Activated CD4-positive, alpha-beta T cell treated with anti-CD3 and anti-CD28 coated beads, Interleukin-2, amount 10 ng/mL, durations not matched to agents 7 days and 5 days (primary cell): ENCODE measurements at regions not wholly inside any gene's neighbourhood (a gene's known extent, or its start where the extent isn't known, plus 50 kb on each side); places are given as distances from the start of the nearest gene placed in this dataset.
A peak's percentile ranks its signal among the peaks of the same experiment; 100 is the strongest.

Source experiments
- CTCF ChIA-PET: fragments of 350-600 bp; sonication (Branson Sonifier 250); formaldehyde crosslinking; loops from one replicate; lab custom pipeline; 2021; ENCODE audit warnings: antibody characterized with exemption; lab: Charles Lee
- POLR2A ChIA-PET: fragments of 350-600 bp; sonication (Branson Sonifier 250); formaldehyde crosslinking; loops from one replicate; lab custom pipeline; 2021; ENCODE audit warnings: antibody characterized with exemption; lab: Charles Lee
- DNase-seq: peaks from one replicate; pipeline ENCODE4 v3.0.0-alpha.2; 2020
- H3K27ac Mint-ChIP-seq: one replicate; pipeline ENCODE4 v1.8.0; 2021; ENCODE audit warnings: mild to moderate bottlenecking, moderate library complexity, mixed read lengths
- H3K27me3 Mint-ChIP-seq: one replicate; pipeline ENCODE4 v1.8.0; 2021; ENCODE audit warnings: mixed read lengths
- H3K36me3 Mint-ChIP-seq: one replicate; pipeline ENCODE4 v1.8.0; 2021; ENCODE audit warnings: low read depth, mixed read lengths
- H3K4me1 Mint-ChIP-seq: one replicate; pipeline ENCODE4 v1.8.0; 2021; ENCODE audit warnings: mixed read lengths
- H3K4me3 Mint-ChIP-seq: one replicate; pipeline ENCODE4 v1.8.0; 2021; ENCODE audit warnings: mild to moderate bottlenecking, moderate library complexity, mixed read lengths
- H3K9me3 Mint-ChIP-seq: one replicate; pipeline ENCODE4 v1.8.0; 2021; ENCODE audit warnings: mixed read lengths

- no peaks in the 10 kb centered on the region for H3K27me3 Mint-ChIP-seq
- ChIA-PET POLR2A (no interaction called here), CTCF (interaction anchor here (0.6 kb wide), 1 partner anchor 12 kb away, joined by 3 read pairs; no protein-coding TSS in a partner anchor)
- no peaks in the 10 kb centered on the region for H3K4me1 Mint-ChIP-seq
- no peak overlapping the region for H3K27ac Mint-ChIP-seq
- no peak overlapping the region for H3K4me3 Mint-ChIP-seq
- H3K36me3 Mint-ChIP-seq = no peaks in the 10 kb centered on the region
- DNase-seq = no peak
- H3K9me3 Mint-ChIP-seq = no peaks in the 10 kb centered on the region
Observed at GRCh38 chr3:55197021-55197420, 269.2 kb upstream of the LRTM1 start.

GRCh38 chr3:55196495-55196894 lies 268.6 kb upstream of the LRTM1 start:
- ChIA-PET POLR2A (no interaction called here), CTCF (interaction anchor here (0.6 kb wide), 1 partner anchor 11 kb away, joined by 3 read pairs; no protein-coding TSS in a partner anchor)
- H3K36me3 Mint-ChIP-seq = no peaks in the 10 kb centered on the region
- no peak for DNase-seq
- no peaks in the 10 kb centered on the region for H3K4me1 Mint-ChIP-seq
- no peak overlapping the region for H3K27ac Mint-ChIP-seq
- H3K27me3 Mint-ChIP-seq = no peaks in the 10 kb centered on the region
- H3K9me3 Mint-ChIP-seq = no peaks in the 10 kb centered on the region
- H3K4me3 Mint-ChIP-seq = no peak overlapping the region

- H3K27me3 Mint-ChIP-seq = no peaks in the 10 kb centered on the region
- no peaks in the 10 kb centered on the region for H3K4me1 Mint-ChIP-seq
- no peak overlapping the region for H3K27ac Mint-ChIP-seq
- no peak overlapping the region for H3K4me3 Mint-ChIP-seq
- no peak for DNase-seq
- CTCF ChIA-PET = no interaction called here
- no peaks in the 10 kb centered on the region for H3K36me3 Mint-ChIP-seq
- no peaks in the 10 kb centered on the region for H3K9me3 Mint-ChIP-seq
- POLR2A ChIA-PET = no interaction called here
Observed at GRCh38 chr3:55194376-55194775, 266.5 kb upstream of the LRTM1 start.

DNA sequence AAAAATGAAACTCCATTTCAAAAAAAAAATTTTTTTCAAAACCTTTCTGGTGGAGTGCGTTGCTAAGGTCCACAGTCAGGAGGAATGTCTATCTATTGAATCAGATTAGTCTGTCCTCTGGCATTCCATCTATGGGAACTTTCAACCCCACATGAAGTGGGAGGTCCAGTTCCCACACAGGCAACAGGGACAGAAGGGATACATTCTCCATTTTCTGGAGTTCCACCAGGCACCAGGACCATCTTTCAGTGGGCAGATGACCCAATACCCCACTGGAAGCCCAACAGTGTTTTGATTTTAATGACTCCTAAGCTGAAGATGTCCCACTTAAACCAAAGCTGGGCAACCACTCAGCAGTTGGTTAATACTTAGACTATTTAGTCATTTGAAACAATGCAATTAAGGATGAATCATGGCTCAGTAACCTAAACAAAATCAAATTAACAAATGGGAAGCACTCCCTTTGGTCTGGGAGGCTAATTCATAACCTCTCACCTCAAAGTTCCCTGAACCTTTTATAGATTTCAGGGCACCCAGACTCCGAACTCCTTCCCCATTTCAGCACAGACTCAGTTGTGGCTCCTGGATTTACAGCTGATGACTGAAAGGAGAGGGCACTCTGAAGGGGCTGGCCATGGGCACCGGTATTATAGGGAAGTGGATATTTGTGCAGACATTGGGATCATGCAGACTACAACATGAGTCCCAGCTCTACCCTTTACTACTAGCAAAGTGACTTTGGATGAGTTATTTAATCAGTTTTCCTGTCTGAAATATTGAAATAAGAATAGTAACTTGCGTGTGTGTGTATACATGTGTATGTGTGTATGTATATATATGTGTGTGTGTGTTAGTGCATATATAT lies 264.3 kb upstream of the LRTM1 start:
- POLR2A ChIA-PET = no interaction called here
- DNase-seq = no peak
- Mint-ChIP-seq H3K27ac (no peak overlapping the region), H3K36me3 (no peaks in the 10 kb centered on the region), H3K9me3 (no peaks in the 10 kb centered on the region), H3K27me3 (no peaks in the 10 kb centered on the region), H3K4me1 (no peaks in the 10 kb centered on the region), H3K4me3 (no peak overlapping the region)
- CTCF ChIA-PET = no interaction called here

DNA sequence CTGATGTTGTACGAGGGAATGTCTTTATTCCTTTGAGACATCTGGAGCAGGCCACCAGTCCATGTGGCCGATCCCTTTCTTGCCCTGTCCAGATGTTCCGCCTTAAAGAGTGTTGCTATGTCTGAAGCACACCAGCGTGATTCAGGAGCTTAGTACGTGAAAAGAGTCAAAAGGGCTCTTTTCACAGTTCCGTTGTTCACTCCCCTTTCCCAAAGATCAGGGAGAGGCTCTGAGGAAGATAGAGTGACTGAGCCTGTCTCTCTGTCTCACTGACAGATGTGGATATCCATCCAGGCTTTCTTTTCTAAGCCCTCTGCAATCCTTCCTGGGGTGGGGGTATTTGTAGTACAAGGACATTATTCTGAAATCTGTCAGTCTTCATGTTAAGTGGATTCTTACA lies 262.5 kb upstream of the LRTM1 start:
- no peak for DNase-seq
- ChIA-PET CTCF (no interaction called here), POLR2A (no interaction called here)
- Mint-ChIP-seq H3K27me3 (no peaks in the 10 kb centered on the region), H3K4me1 (no peaks in the 10 kb centered on the region), H3K27ac (no peak overlapping the region), H3K36me3 (no peaks in the 10 kb centered on the region), H3K4me3 (no peak overlapping the region), H3K9me3 (no peaks in the 10 kb centered on the region)

DNA sequence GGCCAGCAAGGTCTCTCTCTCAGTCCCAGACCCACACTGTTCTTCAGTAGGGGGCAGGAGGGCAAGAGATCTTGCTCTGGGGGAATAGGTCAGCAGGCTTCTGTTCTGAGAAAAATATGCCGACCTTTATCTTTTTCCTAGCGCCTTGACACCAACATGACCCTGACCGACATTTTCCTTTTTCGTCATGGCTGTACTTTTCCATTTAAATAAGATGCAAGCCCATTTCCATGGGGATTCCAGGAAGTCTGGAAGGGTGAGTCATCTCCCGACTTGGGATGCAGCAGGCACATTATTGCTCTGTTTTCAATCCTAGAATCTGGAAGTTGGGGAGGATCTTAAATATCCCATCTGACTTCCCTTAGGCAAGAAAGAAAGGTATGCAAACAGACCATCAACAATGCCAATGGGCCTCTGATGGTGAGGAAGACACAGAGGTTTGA lies 261.5 kb upstream of the LRTM1 start:
- DNase-seq = no peak
- POLR2A ChIA-PET = no interaction called here
- H3K36me3 Mint-ChIP-seq = no peaks in the 10 kb centered on the region
- CTCF ChIA-PET = no interaction called here
- no peak overlapping the region for H3K4me3 Mint-ChIP-seq
- H3K27me3 Mint-ChIP-seq = no peaks in the 10 kb centered on the region
- H3K9me3 Mint-ChIP-seq = no peaks in the 10 kb centered on the region
- H3K27ac Mint-ChIP-seq = no peak overlapping the region
- no peaks in the 10 kb centered on the region for H3K4me1 Mint-ChIP-seq

DNA sequence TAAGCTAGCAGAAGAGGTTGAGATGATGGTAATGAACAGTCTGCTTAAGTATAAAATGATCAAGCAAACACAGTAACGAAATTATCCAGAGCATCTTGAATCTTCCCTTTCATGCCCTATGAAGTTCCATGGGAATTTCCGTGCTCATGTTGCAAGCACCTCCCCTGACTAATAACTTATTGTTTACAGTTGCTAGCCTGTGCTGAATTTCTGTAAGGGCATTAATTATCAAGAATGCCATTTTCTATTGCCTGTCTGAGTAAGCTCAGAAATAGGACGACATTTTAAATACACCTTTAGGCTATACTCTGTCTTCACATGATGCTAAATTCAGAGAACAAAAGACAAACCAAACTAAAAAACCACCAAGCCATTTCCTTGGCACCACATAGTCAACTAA lies 257.5 kb upstream of the LRTM1 start:
- ChIA-PET CTCF (interaction anchor here (0.6 kb wide), 1 partner anchor 12 kb away, joined by 3 read pairs; no protein-coding TSS in a partner anchor), POLR2A (no interaction called here)
- Mint-ChIP-seq H3K4me1 (no peaks in the 10 kb centered on the region), H3K9me3 (no peaks in the 10 kb centered on the region), H3K4me3 (no peak overlapping the region), H3K27ac (no peak overlapping the region), H3K27me3 (no peaks in the 10 kb centered on the region), H3K36me3 (no peaks in the 10 kb centered on the region)
- no peak for DNase-seq

DNA sequence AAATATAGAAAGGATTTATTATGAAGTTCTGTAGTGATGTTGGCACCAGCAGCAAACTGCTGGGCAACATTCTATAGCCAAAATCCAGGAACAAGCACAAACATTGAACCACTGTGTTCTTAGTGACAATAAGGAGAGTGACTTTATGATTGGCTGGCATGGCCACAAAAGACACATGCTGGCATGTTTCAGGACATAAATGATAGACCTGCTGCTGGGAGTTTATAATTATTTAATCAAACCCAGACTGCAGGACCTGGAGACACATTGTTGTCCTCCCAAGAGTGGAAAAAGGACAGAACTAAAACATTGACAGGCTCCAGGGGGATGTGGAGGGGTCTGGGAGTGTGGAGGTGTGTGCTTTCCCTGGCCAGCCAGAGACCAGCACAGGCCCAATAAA lies 255.3 kb upstream of the LRTM1 start:
- ChIA-PET POLR2A (no interaction called here), CTCF (no interaction called here)
- Mint-ChIP-seq H3K9me3 (no peaks in the 10 kb centered on the region), H3K27me3 (no peaks in the 10 kb centered on the region), H3K4me1 (no peaks in the 10 kb centered on the region), H3K27ac (no peak overlapping the region), H3K4me3 (no peak overlapping the region), H3K36me3 (no peaks in the 10 kb centered on the region)
- no peak for DNase-seq

GRCh38 chr3:55180936-55181535 lies 253.2 kb upstream of the LRTM1 start:
- peak; percentile 15 for DNase-seq
- no peak overlapping the region for H3K4me3 Mint-ChIP-seq
- no peaks in the 10 kb centered on the region for H3K4me1 Mint-ChIP-seq
- H3K27me3 Mint-ChIP-seq = no peaks in the 10 kb centered on the region
- no peak overlapping the region for H3K27ac Mint-ChIP-seq
- ChIA-PET POLR2A (no interaction called here), CTCF (no interaction called here)
- H3K9me3 Mint-ChIP-seq = no peaks in the 10 kb centered on the region
- no peaks in the 10 kb centered on the region for H3K36me3 Mint-ChIP-seq

DNA sequence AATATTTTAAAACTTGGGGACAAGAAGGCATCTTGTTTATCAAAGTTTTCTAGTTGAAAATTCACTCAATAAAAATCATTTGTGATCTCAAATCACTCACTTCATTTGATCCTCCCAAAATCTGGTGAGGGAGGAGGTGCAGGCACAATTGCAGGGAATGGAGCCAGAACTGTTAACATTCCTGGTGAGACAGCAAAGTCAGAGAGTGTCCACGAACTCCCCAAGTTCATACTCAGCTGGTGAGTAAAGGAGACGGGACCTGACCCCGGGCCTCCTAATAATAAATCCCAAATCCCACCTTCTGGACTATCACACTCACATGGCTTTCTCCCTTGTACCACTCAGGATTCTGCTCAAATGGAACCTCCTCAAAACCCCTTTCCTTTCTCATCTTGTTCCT lies 252.3 kb upstream of the LRTM1 start:
- Mint-ChIP-seq H3K9me3 (no peaks in the 10 kb centered on the region), H3K36me3 (no peaks in the 10 kb centered on the region), H3K4me3 (no peak overlapping the region), H3K27ac (no peak overlapping the region), H3K27me3 (no peaks in the 10 kb centered on the region), H3K4me1 (no peaks in the 10 kb centered on the region)
- ChIA-PET POLR2A (no interaction called here), CTCF (no interaction called here)
- no peak for DNase-seq

- H3K36me3 Mint-ChIP-seq = no peaks in the 10 kb centered on the region
- H3K27me3 Mint-ChIP-seq = no peaks in the 10 kb centered on the region
- no peak overlapping the region for H3K27ac Mint-ChIP-seq
- ChIA-PET POLR2A (no interaction called here), CTCF (no interaction called here)
- no peak for DNase-seq
- H3K9me3 Mint-ChIP-seq = no peaks in the 10 kb centered on the region
- no peak overlapping the region for H3K4me3 Mint-ChIP-seq
- no peaks in the 10 kb centered on the region for H3K4me1 Mint-ChIP-seq
Observed at GRCh38 chr3:55178336-55178735, 250.5 kb upstream of the LRTM1 start.

DNA sequence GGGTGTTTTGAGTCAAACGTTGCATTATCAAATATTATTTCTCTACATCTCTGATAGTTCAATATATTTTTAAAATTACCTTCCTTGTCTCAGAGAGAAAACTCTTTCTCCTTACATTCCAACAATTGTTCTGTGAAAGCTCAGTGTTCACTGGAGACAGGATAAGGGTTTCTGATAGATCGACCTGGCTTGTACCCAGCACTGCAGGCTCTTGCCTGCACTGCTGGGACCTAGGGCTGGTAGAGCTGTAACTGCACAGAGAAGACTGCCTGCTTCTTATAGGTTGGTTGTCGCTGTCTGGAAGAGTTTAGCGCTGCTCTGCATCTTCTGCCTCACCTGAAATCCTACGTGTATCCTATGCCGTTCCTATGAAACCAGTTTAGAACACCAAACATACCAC lies 249.9 kb upstream of the LRTM1 start:
- POLR2A ChIA-PET = no interaction called here
- Mint-ChIP-seq H3K4me3 (no peak overlapping the region), H3K36me3 (no peaks in the 10 kb centered on the region), H3K9me3 (no peaks in the 10 kb centered on the region), H3K4me1 (no peaks in the 10 kb centered on the region), H3K27me3 (no peaks in the 10 kb centered on the region), H3K27ac (no peak overlapping the region)
- CTCF ChIA-PET = no interaction called here
- DNase-seq = no peak

DNA sequence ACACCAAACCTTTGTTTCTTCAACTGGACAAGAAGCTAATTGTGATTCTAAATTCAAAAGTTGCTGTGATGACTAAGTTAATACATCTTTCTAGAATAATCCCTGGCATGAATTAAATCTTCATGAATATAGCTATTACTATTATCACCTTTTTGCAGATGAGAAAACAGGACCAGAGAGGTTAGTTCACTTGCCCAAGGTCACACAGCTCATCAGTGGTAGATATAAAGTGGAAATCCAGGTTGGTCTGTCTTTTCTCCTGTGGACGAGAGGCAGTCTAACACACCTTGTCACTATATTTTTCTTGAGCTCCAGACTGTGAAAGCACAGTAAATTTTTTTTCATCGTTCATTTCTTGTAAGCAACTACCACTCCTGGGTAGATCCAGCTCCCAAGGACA lies 247.6 kb upstream of the LRTM1 start:
- no peaks in the 10 kb centered on the region for H3K27me3 Mint-ChIP-seq
- peaks cover 2% of the 10 kb centered on the region for H3K9me3 Mint-ChIP-seq
- no peak overlapping the region for H3K4me3 Mint-ChIP-seq
- H3K4me1 Mint-ChIP-seq = no peaks in the 10 kb centered on the region
- ChIA-PET POLR2A (no interaction called here), CTCF (no interaction called here)
- DNase-seq = no peak
- H3K27ac Mint-ChIP-seq = no peak overlapping the region
- H3K36me3 Mint-ChIP-seq = no peaks in the 10 kb centered on the region
